NCI-H82 (cell line): ENCODE measurements at regions not wholly inside any gene's neighbourhood (a gene's known extent, or its start where the extent isn't known, plus 50 kb on each side); places are given as distances from the start of the nearest gene placed in this dataset.
A peak's percentile ranks its signal among the peaks of the same experiment; 100 is the strongest.
"Not testable (repeated sequence)": the region's sequence is repeated elsewhere in the genome, so short reads cannot be mapped to it uniquely, and the experiment has no call there.

Experiments
- DNase-seq: peaks from one replicate; lab custom pipeline; 2025; lab: John Stamatoyannopoulos, UW

- DNase-seq = no peak
Observed at GRCh38 chr9:17846948-17847655, 268.2 kb downstream of the SH3GL2 start.

- no peak for DNase-seq
Observed at GRCh38 chr9:17847908-17848307, 269.0 kb downstream of the SH3GL2 start.

GRCh38 chr9:17852108-17852507 lies 273.2 kb downstream of the SH3GL2 start:
- peak; percentile 65 for DNase-seq

- DNase-seq = no peak
Observed at GRCh38 chr9:17854487-17854886, 275.6 kb downstream of the SH3GL2 start.

GRCh38 chr9:17856995-17857394 lies 278.1 kb downstream of the SH3GL2 start:
- DNase-seq = no peak

GRCh38 chr9:17859228-17859627 lies 280.4 kb downstream of the SH3GL2 start:
- DNase-seq = no peak

GRCh38 chr9:17859987-17860386 lies 281.1 kb downstream of the SH3GL2 start:
- no peak for DNase-seq

- no peak for DNase-seq
Observed at GRCh38 chr9:17862101-17862500, 283.2 kb downstream of the SH3GL2 start.

- no peak for DNase-seq
Observed at GRCh38 chr9:17862629-17863028, 283.8 kb downstream of the SH3GL2 start.

GRCh38 chr9:17863213-17863883 lies 284.5 kb downstream of the SH3GL2 start:
- DNase-seq = no peak

- DNase-seq = no peak
Observed at GRCh38 chr9:17863924-17864323, 285.1 kb downstream of the SH3GL2 start.

- no peak for DNase-seq
Observed at GRCh38 chr9:17864951-17865350, 286.1 kb downstream of the SH3GL2 start.

GRCh38 chr9:17865881-17866280 lies 287.0 kb downstream of the SH3GL2 start:
- peak; percentile 75 for DNase-seq

- no peak for DNase-seq
Observed at GRCh38 chr9:17870722-17871121, 291.9 kb downstream of the SH3GL2 start.

- no peak for DNase-seq
Observed at GRCh38 chr9:17871213-17871890, 292.5 kb downstream of the SH3GL2 start.

GRCh38 chr9:17875886-17876285 lies 297.0 kb downstream of the SH3GL2 start:
- DNase-seq = no peak

- no peak for DNase-seq
Observed at GRCh38 chr9:17876687-17877086, 297.8 kb downstream of the SH3GL2 start.

GRCh38 chr9:17878810-17879370 lies 300.0 kb downstream of the SH3GL2 start:
- no peak for DNase-seq

GRCh38 chr9:17881371-17881770 lies 302.5 kb downstream of the SH3GL2 start:
- no peak for DNase-seq

- DNase-seq = no peak
Observed at GRCh38 chr9:17882688-17883594, 304.1 kb downstream of the SH3GL2 start.

GRCh38 chr9:17888066-17888465 lies 309.2 kb downstream of the SH3GL2 start:
- no peak for DNase-seq

- DNase-seq = not testable (repeated sequence)
Observed at GRCh38 chr9:17888964-17889363, 310.1 kb downstream of the SH3GL2 start.
